Mesothelial cell of epicardium (in vitro differentiated cells): ENCODE measurements at regions not wholly inside any gene's neighbourhood (a gene's known extent, or its start where the extent isn't known, plus 50 kb on each side); places are given as distances from the start of the nearest gene placed in this dataset.
"Not testable (repeated sequence)": the region's sequence is repeated elsewhere in the genome, so short reads cannot be mapped to it uniquely, and the experiment has no call there.

Source experiments
- DNase-seq, 2 experiments: peaks; one replicate each; pipeline ENCODE4 v3.0.0; 2021; ENCODE audit warnings: low spot score in 2 of 2; ENCODE audit not compliant: unreplicated experiment in 2 of 2
- H3K27ac Mint-ChIP-seq: 2 replicates; pipeline ENCODE4 v1.8.0; 2021; ENCODE audit warnings: mixed read lengths
- H3K27me3 Mint-ChIP-seq: 2 replicates; pipeline ENCODE4 v1.8.0; 2021; ENCODE audit warnings: low read depth, mixed read lengths
- H3K36me3 Mint-ChIP-seq: 2 replicates; pipeline ENCODE4 v1.8.0; 2021; ENCODE audit warnings: mixed read lengths
- H3K4me1 Mint-ChIP-seq: 2 replicates; pipeline ENCODE4 v1.8.0; 2021; ENCODE audit warnings: mixed read lengths
- H3K4me3 Mint-ChIP-seq: 2 replicates; pipeline ENCODE4 v1.8.0; 2021; ENCODE audit warnings: mild to moderate bottlenecking, moderate library complexity, mixed read lengths
- H3K9me3 Mint-ChIP-seq: 2 replicates; pipeline ENCODE4 v1.8.0; 2021; ENCODE audit warnings: mixed read lengths
- CTCF ChIP-seq: fragments of 200-600 bp; sonication (generic); IDR thresholded peaks from one replicate; pipeline ENCODE4 v1.5.0; 2021; ENCODE audit warnings: antibody characterized with exemption; ENCODE audit not compliant: unreplicated experiment

DNA sequence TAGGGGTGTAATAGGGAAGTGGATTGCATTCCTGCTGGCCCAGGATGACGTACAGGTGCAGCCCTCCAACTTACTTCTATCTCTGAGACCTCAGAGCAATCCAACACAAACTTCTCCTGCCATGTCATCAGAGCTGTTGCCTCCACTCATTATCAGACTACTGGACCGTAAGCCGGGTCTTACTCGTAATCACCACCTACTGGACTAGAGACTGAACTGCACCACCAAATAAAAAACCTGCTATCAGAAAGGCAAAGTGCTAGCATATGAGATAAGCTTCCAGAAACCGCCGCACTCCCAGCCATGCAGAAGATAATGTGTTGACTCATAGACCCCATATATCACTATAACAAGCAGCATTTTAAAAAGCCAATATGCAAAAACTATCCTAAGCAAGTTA, 102.0 kb downstream of the SLITRK1 start:
- Mint-ChIP-seq H3K27ac (no peak overlapping the region), H3K4me3 (no peak overlapping the region), H3K36me3 (no peaks in the 10 kb centered on the region), H3K4me1 (no peaks in the 10 kb centered on the region), H3K9me3 (peaks cover 17% of the 10 kb centered on the region), H3K27me3 (no peaks in the 10 kb centered on the region)
- DNase-seq: no peak
- no peak for TF ChIP-seq CTCF

GRCh38 chr13:83773961-83774360, 108.3 kb downstream of the SLITRK1 start:
- no peak overlapping the region for H3K27ac Mint-ChIP-seq
- peaks cover 5% of the 10 kb centered on the region for H3K4me1 Mint-ChIP-seq
- TF ChIP-seq CTCF: no peak
- no peaks in the 10 kb centered on the region for H3K9me3 Mint-ChIP-seq
- DNase-seq: no peak
- H3K36me3 Mint-ChIP-seq: no peaks in the 10 kb centered on the region
- no peaks in the 10 kb centered on the region for H3K27me3 Mint-ChIP-seq
- H3K4me3 Mint-ChIP-seq: no peak overlapping the region

DNA sequence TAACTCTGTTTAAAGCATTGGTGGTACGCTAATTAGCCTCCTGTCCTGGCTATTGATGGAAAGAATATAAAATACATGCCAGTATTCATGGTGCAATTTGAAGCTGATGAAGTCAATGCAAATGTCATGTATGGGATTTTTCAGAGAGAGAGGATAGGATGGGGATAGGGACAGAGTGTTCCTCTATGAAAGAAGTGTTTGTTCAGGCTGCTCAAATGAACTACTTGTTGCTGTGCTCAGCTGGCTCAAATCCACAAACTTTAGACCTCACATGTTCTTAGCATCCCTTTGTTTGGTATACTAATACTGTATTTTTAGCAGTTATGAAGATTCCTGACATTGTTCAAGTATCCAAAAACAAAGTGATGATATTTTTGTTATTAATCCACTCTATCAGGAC, 116.5 kb downstream of the SLITRK1 start:
- Mint-ChIP-seq H3K27ac (no peak overlapping the region), H3K27me3 (no peaks in the 10 kb centered on the region), H3K4me3 (no peak overlapping the region), H3K36me3 (no peaks in the 10 kb centered on the region), H3K9me3 (no peaks in the 10 kb centered on the region), H3K4me1 (no peaks in the 10 kb centered on the region)
- TF ChIP-seq CTCF: no peak
- DNase-seq: no peak

- Mint-ChIP-seq H3K27me3 (no peaks in the 10 kb centered on the region), H3K36me3 (peaks cover 1% of the 10 kb centered on the region), H3K9me3 (peaks cover 28% of the 10 kb centered on the region), H3K27ac (no peak overlapping the region), H3K4me3 (no peak overlapping the region), H3K4me1 (no peaks in the 10 kb centered on the region)
- no peak for DNase-seq
- no peak for TF ChIP-seq CTCF
These were observed 120.6 kb downstream of the SLITRK1 start for GRCh38 chr13:83761631-83762030.

- Mint-ChIP-seq H3K4me1 (peaks cover 11% of the 10 kb centered on the region), H3K9me3 (peaks cover 43% of the 10 kb centered on the region)
- DNase-seq, H3K27me3 Mint-ChIP-seq, H3K4me3 Mint-ChIP-seq, H3K27ac Mint-ChIP-seq, H3K36me3 Mint-ChIP-seq: not testable (repeated sequence)
These were observed 127.1 kb downstream of the SLITRK1 start for GRCh38 chr13:83755210-83755609.

DNA sequence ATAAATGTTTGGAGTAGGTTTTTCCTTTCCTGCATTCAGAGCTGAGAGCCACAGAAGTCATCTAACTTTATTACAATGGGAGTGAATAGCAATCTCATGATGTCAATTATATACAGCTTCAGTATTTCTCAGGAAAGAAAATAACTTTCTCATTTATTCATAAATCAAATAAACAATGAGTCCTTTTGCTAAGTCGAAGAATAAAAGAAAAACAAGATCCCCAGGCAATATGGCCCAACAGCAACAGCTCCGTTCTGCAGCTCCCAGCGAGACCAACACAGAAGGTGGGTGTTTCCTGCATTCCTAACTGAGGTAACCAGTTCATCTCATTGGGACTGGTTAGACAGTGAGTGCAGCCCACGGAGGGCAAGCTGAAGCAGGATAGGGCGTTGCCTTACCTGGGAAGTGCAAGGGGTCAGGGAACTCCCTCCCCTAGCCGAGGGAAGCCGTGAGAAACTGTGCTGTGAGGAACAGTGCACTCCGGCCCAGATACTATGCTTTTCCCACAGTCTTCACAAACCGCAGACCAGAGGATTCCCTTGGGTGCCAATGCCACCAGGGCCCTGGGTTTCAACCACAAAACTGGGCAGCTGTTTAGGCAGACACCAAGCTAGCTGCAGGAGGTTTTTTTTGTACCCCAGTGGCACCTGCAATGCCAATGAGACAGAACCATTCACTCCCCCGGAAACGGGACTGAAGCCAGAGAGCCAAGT, 128.2 kb downstream of the SLITRK1 start:
- peaks cover 11% of the 10 kb centered on the region for H3K4me1 Mint-ChIP-seq
- peaks cover 46% of the 10 kb centered on the region for H3K9me3 Mint-ChIP-seq
- no peak for DNase-seq
- no peaks in the 10 kb centered on the region for H3K27me3 Mint-ChIP-seq
- H3K27ac Mint-ChIP-seq: no peak overlapping the region
- TF ChIP-seq CTCF: no peak
- H3K36me3 Mint-ChIP-seq: peaks cover 5% of the 10 kb centered on the region
- H3K4me3 Mint-ChIP-seq: no peak overlapping the region
